SW 1271 (cell line): ENCODE measurements at regions not wholly inside any gene's neighbourhood (a gene's known extent, or its start where the extent isn't known, plus 50 kb on each side); places are given as distances from the start of the nearest gene placed in this dataset.

Experiments used
- DNase-seq, 2 experiments: peaks; one replicate each; lab custom pipeline; 2025; lab: John Stamatoyannopoulos, UW

DNA sequence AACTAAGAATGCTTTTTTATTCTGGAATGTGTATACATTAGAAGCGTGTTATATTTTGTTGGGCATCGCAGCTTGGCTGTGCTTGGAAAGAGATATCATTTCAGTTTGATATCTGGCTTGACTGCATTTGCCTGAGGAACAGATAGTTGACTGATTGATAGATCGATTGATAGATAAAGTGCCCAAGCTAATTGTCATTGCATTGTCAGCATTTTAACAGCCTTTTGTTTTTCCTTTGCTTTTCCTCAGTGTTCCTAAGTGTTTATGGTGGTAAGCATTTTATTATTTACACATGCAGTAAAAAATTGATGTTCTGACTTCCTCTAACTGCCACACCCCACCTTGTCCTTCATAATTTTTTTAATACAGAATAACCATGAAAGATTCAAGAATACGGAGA, 180.9 kb upstream of the GRIK2 start:
- no peak for DNase-seq

DNA sequence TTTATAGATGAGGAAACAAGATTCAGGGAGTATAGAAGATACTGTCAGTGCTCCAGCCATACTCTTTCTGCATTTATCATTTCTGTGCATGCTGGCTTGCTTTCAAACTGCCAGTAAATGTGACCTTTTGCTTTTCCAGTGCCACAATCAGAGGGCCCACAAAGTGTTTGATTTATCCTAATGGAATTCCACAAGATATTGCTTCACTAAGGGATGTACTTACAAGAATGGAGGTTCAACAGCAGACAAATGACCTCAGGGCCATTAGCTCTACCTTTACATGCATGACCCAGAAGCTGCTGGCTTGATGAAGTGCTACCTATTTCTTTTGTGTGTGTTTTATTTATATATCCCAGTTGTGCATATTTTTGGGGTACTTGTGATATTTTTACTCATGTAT, 171.5 kb upstream of the GRIK2 start:
- DNase-seq: no peak

DNA sequence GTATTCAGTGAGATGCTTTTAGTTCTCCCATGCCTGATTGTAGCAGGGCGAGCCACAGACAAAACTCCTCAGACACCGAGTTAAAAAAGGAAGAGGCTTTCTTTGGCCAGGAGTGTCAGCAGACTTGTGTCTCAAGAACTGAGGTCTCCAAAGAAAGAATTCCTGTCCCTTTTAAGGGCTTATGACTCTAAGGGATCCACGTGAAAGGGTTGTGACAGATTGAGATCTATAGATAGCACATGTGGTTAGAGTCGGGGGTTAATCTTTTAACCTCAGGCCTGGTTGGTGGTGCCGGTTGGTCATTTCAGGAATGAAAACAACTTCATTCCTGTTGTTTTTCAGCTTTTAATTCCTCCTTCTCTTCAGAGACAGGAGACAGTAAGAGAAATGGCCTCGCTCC, 168.8 kb upstream of the GRIK2 start:
- DNase-seq: no peak

DNA sequence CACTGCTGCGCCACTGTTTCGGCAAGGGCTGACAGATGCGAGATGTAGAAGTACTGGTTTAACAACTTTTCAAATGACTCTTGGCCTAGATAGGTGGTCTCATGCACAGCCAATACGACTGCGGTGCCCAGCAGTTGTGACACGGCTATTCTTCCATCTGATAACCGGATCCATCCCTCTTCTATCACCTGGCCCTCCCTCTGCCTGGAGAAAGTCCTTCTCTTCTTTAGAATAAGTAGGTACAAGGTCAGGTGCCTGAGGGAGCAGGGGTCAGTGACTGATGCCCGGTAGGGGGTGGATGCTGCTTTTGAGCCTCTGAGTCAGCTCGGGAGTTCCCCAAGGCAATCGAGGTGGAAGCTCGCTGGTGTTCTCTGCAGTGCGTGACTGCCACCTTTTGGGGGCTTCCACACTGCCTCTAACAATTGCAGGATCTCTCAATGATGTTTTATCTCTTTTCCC, 166.8 kb upstream of the GRIK2 start:
- no peak for DNase-seq

DNA sequence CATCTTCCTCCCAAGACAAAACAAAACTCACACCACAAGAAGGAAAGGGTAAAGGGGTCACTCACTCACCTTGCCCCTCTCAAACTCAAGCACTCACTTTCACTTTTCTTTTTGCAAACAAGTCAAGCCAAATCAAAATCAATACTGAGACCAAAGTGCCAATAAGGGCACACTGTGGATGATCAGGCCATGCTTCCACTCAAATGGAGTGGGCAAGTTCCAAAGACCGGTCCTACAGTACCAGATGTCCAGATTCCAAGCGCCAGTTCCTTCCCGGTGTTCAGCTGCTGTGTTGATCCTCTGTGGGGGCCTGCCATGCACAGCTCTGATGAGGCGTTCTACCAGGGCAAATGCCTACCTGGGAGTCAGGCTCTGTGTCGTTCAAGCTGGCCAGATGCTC, 162.6 kb upstream of the GRIK2 start:
- no peak for DNase-seq

DNA sequence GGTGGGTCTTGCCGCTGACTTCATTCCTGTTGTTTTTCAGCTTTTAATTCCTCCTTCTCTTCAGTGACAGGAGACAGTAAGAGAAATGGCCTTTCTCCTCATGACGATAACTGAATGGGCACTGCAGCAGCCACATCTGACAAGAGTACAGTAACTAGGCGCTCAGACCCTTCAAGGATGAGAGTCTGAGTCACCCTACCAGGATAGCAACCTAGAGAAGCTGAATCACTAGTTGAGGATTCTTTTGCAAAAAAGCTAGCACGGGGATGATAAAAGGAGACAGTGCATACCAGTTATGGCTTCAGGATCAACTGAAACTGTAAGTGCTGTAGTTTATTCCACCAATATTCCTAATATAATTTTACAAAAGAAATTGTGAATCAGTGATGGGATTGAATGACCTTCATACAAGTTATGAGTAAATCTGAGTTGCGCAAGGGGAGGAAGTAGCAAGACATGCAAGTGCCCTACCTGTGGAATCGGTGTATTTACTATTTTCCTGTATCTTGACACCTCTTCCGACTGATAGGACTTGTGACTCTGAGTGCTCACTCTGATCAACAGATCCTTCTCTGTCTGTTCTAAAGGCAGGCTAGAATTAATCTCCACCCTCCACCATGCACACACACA, 161.8 kb upstream of the GRIK2 start:
- no peak for DNase-seq

DNA sequence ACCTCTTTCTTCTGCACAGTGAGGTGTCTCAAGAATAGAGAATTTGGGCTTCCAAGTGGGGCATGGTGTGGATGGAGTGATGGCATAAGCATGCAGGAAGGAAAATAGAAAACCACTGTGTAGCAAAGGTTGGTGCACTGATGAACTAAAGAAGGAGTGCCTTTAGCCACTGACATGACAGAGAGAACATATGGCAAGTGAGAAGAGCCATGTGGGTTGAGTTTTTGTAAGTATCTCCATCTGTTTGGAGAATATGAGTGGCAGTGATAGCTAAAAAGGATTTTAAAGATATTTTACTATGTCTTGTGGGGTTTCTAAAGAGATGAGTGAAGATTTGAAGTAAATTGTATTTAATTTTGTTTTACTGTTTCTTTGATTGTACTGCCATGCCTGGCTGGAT, 160.5 kb upstream of the GRIK2 start:
- no peak for DNase-seq

DNA sequence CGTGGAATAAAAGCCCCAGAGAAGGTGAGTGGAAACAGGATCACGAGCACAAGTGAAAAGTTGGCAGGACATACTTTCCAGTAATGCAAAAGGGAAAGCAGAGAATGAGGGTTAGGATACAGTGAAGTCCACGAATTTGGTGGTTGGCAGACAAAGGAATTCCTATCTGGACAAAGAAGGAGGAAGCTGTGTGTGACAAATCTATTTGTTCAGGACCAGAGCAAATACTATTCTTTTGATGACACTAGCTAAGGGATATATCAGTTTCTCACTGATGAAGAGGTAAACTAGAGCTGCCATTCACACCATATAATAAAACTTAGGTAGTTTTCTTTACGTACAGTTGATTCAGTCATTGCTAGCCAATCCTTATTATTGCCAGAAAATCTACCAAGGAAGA, 156.8 kb upstream of the GRIK2 start:
- no peak for DNase-seq

DNA sequence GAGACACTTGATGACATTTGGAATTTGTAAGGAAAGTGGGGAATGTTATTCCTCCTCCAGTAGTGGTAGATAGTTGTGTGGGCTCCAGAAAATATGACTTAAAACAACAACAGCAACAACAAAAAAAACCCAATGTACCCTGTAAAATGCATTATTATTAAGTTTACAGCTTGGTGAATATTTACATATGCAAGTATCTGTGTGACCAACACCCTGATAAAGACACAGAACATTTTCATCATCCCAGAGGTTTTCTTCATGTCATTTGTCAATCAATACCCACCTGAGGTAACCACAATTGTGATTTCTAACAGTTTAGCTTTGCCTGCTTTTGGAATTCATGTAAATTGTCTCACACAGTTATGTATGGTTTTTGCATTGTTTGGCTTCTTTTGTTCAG, 152.1 kb upstream of the GRIK2 start:
- DNase-seq: no peak

DNA sequence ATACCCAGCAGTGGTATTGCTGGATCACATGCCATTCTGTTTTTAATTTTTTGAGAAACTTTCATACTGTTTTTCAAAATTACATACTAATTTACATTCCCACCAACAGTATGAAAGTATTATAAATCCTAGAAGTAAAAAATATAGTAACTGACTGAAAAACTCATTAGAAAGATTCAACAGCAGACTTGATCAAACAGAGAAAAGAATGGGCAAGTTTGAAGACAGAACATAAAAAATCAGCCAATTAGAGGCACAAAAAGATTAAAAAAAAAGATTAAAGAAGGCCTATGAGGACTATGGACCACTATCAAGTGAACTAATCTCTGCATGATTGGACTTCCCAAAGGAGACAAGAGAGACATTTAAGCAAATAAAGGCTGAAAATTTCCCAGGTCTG, 144.0 kb upstream of the GRIK2 start:
- no peak for DNase-seq

DNA sequence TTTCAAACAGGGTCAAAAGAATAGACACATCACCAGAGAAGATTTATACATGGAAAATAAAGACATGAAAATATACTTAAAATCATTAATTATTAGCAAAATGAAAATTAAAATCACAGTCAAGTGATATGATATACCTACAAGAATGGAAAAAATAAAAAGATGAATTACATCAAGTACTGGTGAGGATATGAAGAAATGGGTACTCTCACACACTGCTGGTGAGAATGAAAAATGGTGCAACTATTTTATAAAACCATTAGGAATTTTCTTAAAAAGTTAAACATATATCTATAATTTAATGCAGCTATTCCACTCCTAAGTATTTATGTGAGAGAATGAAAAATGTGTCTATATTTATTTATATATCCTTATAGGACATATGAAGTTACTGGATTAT, 136.3 kb upstream of the GRIK2 start:
- DNase-seq: no peak

DNA sequence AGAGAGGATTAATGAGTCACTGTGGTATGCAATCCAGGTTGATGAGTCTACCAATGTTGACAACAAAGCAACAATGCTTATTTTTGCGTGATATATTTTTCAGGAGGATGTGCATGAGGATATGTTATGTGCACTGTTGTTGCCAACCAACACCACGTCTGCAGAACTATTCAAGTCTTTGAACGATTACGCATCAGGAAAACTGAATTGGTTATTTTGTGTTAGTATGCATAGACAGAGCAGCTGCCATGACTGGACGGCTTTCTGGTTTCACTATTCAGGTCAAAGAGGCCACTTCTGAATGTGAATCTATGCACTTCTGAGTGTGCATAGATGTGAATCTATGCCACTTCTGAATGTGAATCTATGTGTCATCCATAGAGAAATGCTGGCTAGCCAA, 134.0 kb upstream of the GRIK2 start:
- no peak for DNase-seq

DNA sequence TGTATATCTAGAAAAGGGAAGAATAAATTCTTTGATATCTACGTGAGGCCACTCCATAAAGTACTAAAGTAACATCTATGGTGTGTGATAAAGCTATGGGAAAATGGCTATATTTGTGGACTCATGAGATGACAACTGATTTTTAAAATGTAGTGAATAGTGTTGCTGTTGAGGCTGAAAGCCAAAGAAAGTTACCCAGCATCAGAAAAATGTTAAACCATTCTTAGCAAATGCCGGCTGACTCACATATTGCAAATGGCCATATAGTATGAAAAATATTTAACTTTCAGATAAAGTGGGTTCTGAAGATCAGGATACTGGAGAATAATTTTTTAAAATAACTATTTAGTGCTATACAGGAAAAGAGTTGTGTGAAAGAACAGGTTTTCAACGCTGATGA, 129.9 kb upstream of the GRIK2 start:
- no peak for DNase-seq

DNA sequence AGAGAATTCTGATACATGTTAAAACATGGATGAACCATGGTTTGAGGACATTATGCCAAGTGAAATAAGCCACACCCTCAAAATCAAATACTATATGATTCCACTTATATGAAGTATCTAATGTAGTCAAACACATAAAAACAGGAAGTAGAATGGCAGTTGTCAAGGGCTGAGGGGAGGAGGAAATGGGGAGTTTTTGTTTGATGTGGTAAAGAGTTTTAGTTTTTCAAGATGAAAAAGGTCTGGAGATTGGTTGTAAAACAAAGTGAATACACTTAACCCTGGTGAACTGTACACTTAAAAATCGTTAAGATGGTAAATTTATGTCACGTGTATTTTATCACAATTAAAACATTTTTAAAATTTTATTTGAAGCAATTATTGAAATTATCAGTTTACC, 127.4 kb upstream of the GRIK2 start:
- no peak for DNase-seq

DNA sequence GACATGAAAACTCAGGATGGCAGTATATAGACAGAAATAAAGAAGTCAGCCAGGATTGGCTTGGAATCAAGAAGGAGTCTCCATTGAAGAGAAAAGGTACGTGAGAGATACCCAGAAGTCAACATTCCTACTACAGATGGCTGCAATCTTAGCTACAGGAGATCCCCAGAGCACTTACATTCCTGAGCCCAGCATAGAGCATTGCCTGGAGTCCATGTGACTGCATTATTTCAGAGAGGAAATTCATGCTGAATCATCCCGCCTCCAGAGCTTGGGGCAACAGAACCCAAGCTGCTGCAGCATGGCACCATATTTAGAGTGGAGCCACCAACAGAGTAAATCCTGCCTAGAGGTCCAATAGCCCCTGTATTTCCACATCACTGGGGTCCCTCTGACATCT, 125.0 kb upstream of the GRIK2 start:
- DNase-seq: no peak

DNA sequence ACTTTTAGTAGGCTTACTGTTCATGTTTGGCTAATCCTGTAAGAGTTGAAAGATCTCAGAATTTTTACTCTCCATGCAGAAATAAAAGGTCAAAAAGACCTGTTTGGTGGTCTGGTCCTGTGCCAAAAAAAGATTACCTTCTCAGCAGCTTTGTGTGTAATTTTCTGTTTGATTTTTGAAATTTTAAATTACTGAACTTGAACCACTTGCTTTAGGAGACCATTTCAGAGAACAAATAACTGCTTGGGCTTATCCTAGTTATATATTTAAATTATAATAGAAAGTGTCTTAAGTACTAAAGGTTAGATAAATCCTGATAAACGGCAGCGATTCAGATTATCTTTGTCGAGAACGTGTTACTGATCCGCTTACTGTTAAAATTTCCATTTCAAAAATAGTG, 118.3 kb upstream of the GRIK2 start:
- no peak for DNase-seq

DNA sequence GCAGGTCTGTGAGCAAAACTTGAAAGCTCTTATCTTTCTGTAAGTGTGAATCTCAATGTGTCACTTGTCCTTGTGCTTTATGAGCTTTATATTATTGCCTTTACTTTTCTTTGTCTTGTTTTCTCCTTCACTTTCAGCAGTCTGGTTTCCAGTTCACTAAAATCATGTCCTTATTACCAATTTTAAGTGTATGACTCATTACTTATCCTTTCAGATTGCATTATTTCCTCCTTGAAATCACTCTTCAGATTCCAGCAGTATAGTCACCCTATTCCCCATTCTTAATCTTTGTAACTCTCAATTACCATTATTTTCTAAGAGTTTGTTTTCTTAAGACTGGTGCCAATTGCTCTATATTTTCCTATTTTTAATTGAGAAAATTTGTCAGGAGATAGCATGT, 117.4 kb upstream of the GRIK2 start:
- no peak for DNase-seq

DNA sequence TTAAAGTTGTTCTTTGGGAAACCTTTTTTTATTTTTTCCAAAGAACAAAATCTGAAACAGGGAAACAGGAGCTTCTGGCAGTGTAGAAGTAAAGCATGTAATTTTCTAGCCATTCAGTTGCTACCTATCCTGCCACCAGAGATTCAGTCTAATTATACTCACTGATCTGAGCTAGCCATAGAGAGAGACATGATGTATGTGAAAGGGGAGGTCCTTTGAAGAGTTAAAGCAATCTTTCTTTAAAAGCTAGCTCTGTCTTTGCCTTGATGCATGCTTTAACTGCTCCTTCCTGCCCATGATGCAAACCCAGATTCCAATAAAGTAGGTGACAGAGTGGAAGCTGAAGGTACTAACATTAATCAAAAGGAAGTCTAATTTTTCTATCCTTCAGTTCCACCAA, 114.1 kb upstream of the GRIK2 start:
- no peak for DNase-seq

DNA sequence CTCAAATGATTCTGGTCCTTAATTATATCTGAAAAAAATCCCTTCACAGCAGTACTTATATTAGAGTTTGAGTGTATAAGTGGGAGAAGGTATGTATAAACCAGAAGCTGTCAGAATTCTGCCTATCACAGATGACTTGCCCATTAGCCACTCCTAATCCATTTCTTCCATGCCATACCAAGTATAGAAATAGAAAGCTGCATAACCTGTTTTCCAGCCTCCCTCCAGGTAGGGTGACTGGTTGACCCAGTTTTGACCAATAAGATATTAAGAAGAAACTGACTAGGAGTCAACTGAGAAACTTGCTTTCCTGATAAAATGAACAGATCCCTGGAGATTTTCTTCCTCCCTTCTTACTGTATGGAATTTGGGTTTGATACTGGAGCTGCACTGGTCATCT, 112.2 kb upstream of the GRIK2 start:
- no peak for DNase-seq

DNA sequence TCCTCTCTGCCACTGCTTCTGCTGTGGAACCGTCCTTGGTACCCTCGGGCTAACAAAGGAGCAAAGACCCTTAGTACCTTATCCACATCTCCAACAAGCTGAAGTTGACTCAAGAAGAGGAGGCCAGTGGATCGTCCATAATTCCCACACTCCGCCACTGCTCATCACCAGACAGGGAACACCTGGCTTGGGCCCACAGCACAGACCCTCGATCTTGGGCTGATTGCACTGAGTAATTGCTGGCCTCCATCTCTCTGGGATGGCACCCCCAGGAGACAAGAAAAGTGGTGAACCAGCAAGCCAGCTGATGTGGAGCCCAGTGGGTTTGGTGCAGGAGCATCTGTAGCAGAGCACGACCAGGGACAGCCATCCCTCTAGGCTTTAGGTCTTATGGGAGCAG, 109.4 kb upstream of the GRIK2 start:
- no peak for DNase-seq

DNA sequence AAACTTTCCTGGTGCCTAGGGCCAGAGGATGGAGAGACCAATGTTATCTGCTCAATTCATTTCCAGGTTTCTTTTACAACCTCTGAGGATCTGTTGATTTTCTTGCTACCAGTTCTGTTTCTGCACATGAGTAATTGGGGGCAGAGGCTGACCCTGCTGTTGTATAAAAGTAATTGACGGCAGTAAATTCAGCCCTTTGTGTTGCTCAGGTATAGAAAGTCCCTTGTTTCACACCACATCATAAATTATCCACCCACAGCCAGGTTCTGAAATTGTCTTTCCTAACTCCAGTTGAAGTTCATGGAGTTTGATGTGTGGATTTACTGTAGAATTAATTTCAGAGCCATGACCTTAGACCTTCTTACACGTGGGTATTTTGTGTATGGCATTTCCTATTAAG, 107.4 kb upstream of the GRIK2 start:
- DNase-seq: no peak

DNA sequence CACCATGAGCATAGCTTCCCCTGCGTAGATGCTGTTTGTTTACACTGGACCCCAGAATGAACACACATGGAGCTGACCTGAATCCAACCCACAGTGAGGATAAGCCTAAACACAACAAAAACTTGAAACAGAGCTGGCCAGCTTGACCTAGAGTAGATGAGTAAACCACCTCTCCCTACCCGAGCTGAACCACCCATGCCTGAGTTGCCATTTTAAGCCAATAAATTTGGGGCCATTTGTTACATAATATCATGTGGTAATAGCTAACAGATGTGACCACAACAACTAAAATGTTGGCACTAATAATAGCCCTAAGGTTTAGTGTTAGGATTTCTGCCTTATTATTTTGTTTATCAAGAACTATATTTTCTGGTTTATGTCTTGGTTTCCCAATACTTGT, 103.2 kb upstream of the GRIK2 start:
- no peak for DNase-seq

DNA sequence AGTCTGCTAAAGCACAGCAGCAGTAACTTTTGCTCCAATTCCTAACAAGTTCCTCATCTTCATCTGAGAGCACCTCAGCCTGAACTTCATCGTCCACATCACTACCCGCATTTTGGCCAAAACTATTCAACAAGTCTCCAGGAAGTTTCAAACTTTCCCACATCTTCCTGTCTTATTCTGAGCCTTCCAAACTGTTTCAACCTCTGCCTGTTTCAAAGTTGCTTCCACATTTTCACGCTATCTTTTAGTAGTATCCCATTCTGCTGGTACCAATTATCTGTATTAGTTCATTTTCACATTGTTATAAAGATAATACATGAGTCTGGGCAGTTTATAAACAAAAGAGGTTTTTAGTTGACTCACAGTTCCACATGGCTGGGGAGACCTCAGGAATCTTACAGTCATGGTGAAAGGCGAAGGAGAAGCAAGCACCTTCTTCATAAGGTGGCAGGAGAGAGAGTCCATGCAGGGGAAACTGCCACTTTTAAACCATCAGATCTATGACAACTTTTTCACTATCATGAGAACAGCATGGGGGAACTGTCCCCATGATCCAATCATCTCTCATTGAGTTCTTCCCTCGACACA, 99.4 kb upstream of the GRIK2 start:
- no peak for DNase-seq

DNA sequence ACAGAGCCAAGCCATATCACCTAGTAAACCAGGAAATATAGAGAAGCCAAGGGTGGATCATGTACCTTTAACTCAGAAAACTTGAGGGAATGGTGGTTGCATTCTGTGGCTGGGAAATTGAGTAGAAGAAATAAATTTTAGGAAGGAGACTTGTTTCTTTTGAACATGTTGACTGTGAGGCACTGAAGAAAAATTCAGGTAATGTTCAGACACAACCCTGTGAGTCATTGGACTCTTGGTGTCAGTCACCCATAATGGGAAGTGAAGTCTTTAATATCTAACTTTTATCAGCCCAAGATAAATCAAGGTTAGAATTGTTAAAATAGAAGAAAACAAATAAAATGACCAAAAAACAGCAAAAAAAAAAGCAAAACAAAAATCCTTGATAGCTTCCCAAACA, 98.8 kb upstream of the GRIK2 start:
- DNase-seq: no peak
